ENCODE measurements at regions not wholly inside any gene's neighbourhood (a gene's known extent, or its start where the extent isn't known, plus 50 kb on each side); places are given as distances from the start of the nearest gene placed in this dataset.

- TF ChIP-seq, protein P1, sequence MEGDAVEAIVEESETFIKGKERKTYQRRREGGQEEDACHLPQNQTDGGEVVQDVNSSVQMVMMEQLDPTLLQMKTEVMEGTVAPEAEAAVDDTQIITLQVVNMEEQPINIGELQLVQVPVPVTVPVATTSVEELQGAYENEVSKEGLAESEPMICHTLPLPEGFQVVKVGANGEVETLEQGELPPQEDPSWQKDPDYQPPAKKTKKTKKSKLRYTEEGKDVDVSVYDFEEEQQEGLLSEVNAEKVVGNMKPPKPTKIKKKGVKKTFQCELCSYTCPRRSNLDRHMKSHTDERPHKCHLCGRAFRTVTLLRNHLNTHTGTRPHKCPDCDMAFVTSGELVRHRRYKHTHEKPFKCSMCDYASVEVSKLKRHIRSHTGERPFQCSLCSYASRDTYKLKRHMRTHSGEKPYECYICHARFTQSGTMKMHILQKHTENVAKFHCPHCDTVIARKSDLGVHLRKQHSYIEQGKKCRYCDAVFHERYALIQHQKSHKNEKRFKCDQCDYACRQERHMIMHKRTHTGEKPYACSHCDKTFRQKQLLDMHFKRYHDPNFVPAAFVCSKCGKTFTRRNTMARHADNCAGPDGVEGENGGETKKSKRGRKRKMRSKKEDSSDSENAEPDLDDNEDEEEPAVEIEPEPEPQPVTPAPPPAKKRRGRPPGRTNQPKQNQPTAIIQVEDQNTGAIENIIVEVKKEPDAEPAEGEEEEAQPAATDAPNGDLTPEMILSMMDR (IDR thresholded peaks at IDR 0.05; ENCODE audit: poor library complexity) = no peak
- TF ChIP-seq EZH2 (IDR thresholded peaks at IDR 0.05; ENCODE audit: borderline replicate concordance) = no peak
Measured at GRCh38 chr15:60191821-60192220, 187.7 kb downstream of the FOXB1 start.

Measured in hepatocyte (in vitro differentiated cells).